H9 (cell line): ENCODE measurements at regions not wholly inside any gene's neighbourhood (a gene's known extent, or its start where the extent isn't known, plus 50 kb on each side); places are given as distances from the start of the nearest gene placed in this dataset.

Experiments
- DNase-seq: peaks from one replicate; pipeline ENCODE4 v3.0.0-alpha.2; 2017
- H2AFZ ChIP-seq: one replicate; pipeline ENCODE4 v1.6.1; 2013; ENCODE audit warnings: mild to moderate bottlenecking, low read length, control low read depth, moderate library complexity
- H2AK5ac ChIP-seq: 2 replicates; pipeline ENCODE4 v1.6.1; 2013; ENCODE audit warnings: low read length, control low read depth, mixed read lengths; ENCODE audit not compliant: insufficient read length
- H2BK120ac ChIP-seq: one replicate; pipeline ENCODE4 v1.6.1; 2013; ENCODE audit warnings: low read depth, mild to moderate bottlenecking, low read length, control low read depth, inconsistent platforms; ENCODE audit not compliant: poor library complexity, severe bottlenecking
- H2BK12ac ChIP-seq: 2 replicates; pipeline ENCODE4 v1.6.1; 2013; ENCODE audit warnings: low read length, control low read depth, mixed read lengths, low read depth; ENCODE audit not compliant: insufficient read length
- H2BK15ac ChIP-seq: 2 replicates; pipeline ENCODE4 v1.6.1; 2013; ENCODE audit warnings: low read depth, low read length, control low read depth
- H2BK20ac ChIP-seq: one replicate; pipeline ENCODE4 v1.6.1; 2013; ENCODE audit warnings: low read depth, mild to moderate bottlenecking, low read length, control low read depth, inconsistent platforms; ENCODE audit not compliant: poor library complexity, severe bottlenecking
- H2BK5ac ChIP-seq: 2 replicates; pipeline ENCODE4 v1.6.1; 2013; ENCODE audit warnings: low read length, control low read depth, mixed read lengths; ENCODE audit not compliant: insufficient read length
- H3K14ac ChIP-seq: 2 replicates; pipeline ENCODE4 v1.6.1; 2013; ENCODE audit warnings: low read length, control low read depth; ENCODE audit not compliant: insufficient read depth
- H3K18ac ChIP-seq: 2 replicates; pipeline ENCODE4 v1.6.1; 2013; ENCODE audit warnings: low read depth, mild to moderate bottlenecking, mixed read lengths, low read length, control low read depth; ENCODE audit not compliant: insufficient read length
- H3K23ac ChIP-seq: 2 replicates; pipeline ENCODE4 v1.6.1; 2013; ENCODE audit warnings: low read length, control low read depth, mixed read lengths, low read depth; ENCODE audit not compliant: insufficient read length
- H3K23me2 ChIP-seq: 2 replicates; pipeline ENCODE4 v1.6.1; 2013; ENCODE audit warnings: low read depth, mild to moderate bottlenecking, mixed read lengths, low read length, control low read depth; ENCODE audit not compliant: insufficient read length, poor library complexity, severe bottlenecking
- H3K27ac ChIP-seq: 2 replicates; pipeline ENCODE4 v1.5.1; 2013; ENCODE audit warnings: low read length, control low read depth, mixed read lengths, low read depth; ENCODE audit not compliant: insufficient read length
- H3K27me3 ChIP-seq: 2 replicates; pipeline ENCODE4 v1.6.1; 2013; ENCODE audit warnings: low read length, control low read depth, inconsistent platforms; ENCODE audit not compliant: insufficient read depth
- H3K4ac ChIP-seq: 2 replicates; pipeline ENCODE4 v1.6.1; 2013; ENCODE audit warnings: low read depth, mild to moderate bottlenecking, control low read depth, inconsistent platforms, low read length, moderate library complexity
- H3K4me1 ChIP-seq: 2 replicates; pipeline ENCODE4 v1.6.1; 2013; ENCODE audit warnings: low read length, control low read depth, inconsistent platforms; ENCODE audit not compliant: insufficient read depth
- H3K4me2 ChIP-seq: 2 replicates; pipeline ENCODE4 v1.6.1; 2013; ENCODE audit warnings: low read length, control low read depth, mixed read lengths; ENCODE audit not compliant: insufficient read length, insufficient read depth
- H3K56ac ChIP-seq: 2 replicates; pipeline ENCODE4 v1.6.1; 2013; ENCODE audit warnings: low read depth, mild to moderate bottlenecking, mixed read lengths, low read length, control low read depth; ENCODE audit not compliant: insufficient read length
- H3K79me1 ChIP-seq: 2 replicates; pipeline ENCODE4 v1.6.1; 2013; ENCODE audit warnings: low read depth, mild to moderate bottlenecking, moderate library complexity, low read length, control low read depth, inconsistent platforms; ENCODE audit not compliant: insufficient read depth, poor library complexity, severe bottlenecking
- H3K79me2 ChIP-seq: 2 replicates; pipeline ENCODE4 v1.6.1; 2013; ENCODE audit warnings: low read length, control low read depth, inconsistent platforms; ENCODE audit not compliant: insufficient read depth
- H3K9ac ChIP-seq: 2 replicates; pipeline ENCODE4 v1.6.1; 2013; ENCODE audit warnings: low read length, control low read depth, mixed read lengths; ENCODE audit not compliant: insufficient read length; ENCODE audit errors: extremely low read depth
- H3K9me3 ChIP-seq: one replicate; pipeline ENCODE4 v1.6.1; 2013; ENCODE audit warnings: low read depth, low read length, inconsistent platforms; ENCODE audit not compliant: control insufficient read depth
- H3T11ph ChIP-seq: one replicate; pipeline ENCODE4 v1.6.1; 2013; ENCODE audit warnings: mild to moderate bottlenecking, low read length, control low read depth, inconsistent platforms
- H4K20me1 ChIP-seq: one replicate; pipeline ENCODE4 v1.6.1; 2013; ENCODE audit not compliant: control insufficient read depth, insufficient read length, insufficient read depth
- H4K5ac ChIP-seq: 2 replicates; pipeline ENCODE4 v1.6.1; 2013; ENCODE audit warnings: low read depth, mild to moderate bottlenecking, mixed read lengths, low read length, control low read depth; ENCODE audit not compliant: insufficient read length
- H4K8ac ChIP-seq: replicated peaks from 2 replicates; pipeline ENCODE4 v1.6.1; 2013; ENCODE audit warnings: low read length, control low read depth, mixed read lengths, low read depth; ENCODE audit not compliant: insufficient read length
- H4K91ac ChIP-seq: 2 replicates; pipeline ENCODE4 v1.6.1; 2013; ENCODE audit warnings: low read depth, mild to moderate bottlenecking, moderate library complexity, mixed read lengths, low read length, control low read depth; ENCODE audit not compliant: insufficient read length
- H3K27ac Mint-ChIP-seq, 3 experiments: 2 replicates in 2 of 3; 3 replicates in 1 of 3; pipeline ENCODE4 v1.8.0; 2020 to 2021; ENCODE audit warnings: mixed read lengths in 3 of 3, mild to moderate bottlenecking in 1 of 3, moderate library complexity in 1 of 3
- H3K27me3 Mint-ChIP-seq: 2 replicates; pipeline ENCODE4 v1.8.0; 2021; ENCODE audit warnings: low read depth, mild to moderate bottlenecking, moderate library complexity, mixed read lengths
- H3K36me3 Mint-ChIP-seq, 3 experiments: 2 replicates in 2 of 3; 3 replicates in 1 of 3; pipeline ENCODE4 v1.8.0; 2020 to 2021; ENCODE audit warnings: low read depth in 3 of 3, mixed read lengths in 3 of 3; ENCODE audit not compliant: insufficient read depth in 1 of 3
- H3K4me1 Mint-ChIP-seq, 2 experiments: 2 replicates each; pipeline ENCODE4 v1.8.0; 2020; ENCODE audit warnings: mixed read lengths in 2 of 2
- H3K4me3 Mint-ChIP-seq, 2 experiments: 2 replicates in 1 of 2; 3 replicates in 1 of 2; pipeline ENCODE4 v1.8.0; 2020 to 2021; ENCODE audit warnings: mild to moderate bottlenecking in 2 of 2, mixed read lengths in 2 of 2, moderate library complexity in 1 of 2
- H3K9me3 Mint-ChIP-seq, 2 experiments: 2 replicates in 1 of 2; 3 replicates in 1 of 2; pipeline ENCODE4 v1.8.0; 2020; ENCODE audit warnings: mild to moderate bottlenecking in 2 of 2, mixed read lengths in 2 of 2, moderate library complexity in 1 of 2
- CTCF ChIP-seq: fragments of 200-600 bp; sonication (generic); conservative IDR thresholded peaks from 3 replicates; pipeline ENCODE4 v1.8.0; 2021; ENCODE audit warnings: antibody characterized with exemption, mild to moderate bottlenecking
- WGBS: extraction: QIAGEN DNeasy Blood & Tissue Kit; methylation state at CpG from one replicate; pipeline ENCODE4 v1.1.7; 2013; ENCODE audit warnings: missing lambda C conversion rate, low lambda C conversion rate, mixed read lengths; ENCODE audit not compliant: insufficient read length; ENCODE audit errors: extremely low coverage; 5-methylcytosine and 5-hydroxymethylcytosine counted together

GRCh38 chr9:25556540-25556939, 121.7 kb downstream of the TUSC1 start:
- Histone ChIP-seq H2BK5ac (no peak overlapping the region), H3K4ac (no peak overlapping the region), H3K23ac (no peak overlapping the region), H4K5ac (no peak overlapping the region), H3K27ac (no peak overlapping the region), H3K79me1 (no peaks in the 10 kb centered on the region), H2BK15ac (no peak overlapping the region), H2BK120ac (no peak overlapping the region), H2BK20ac (no peak overlapping the region), H3K4me2 (no peak overlapping the region), H3K9ac (no peak overlapping the region), H3T11ph (no peak overlapping the region), H3K56ac (no peak overlapping the region), H4K8ac (no peak overlapping the region), H3K23me2 (no peaks in the 10 kb centered on the region), H4K91ac (no peak overlapping the region), H3K14ac (no peak overlapping the region), H3K79me2 (no peaks in the 10 kb centered on the region), H3K18ac (no peak overlapping the region), H4K20me1 (no peaks in the 10 kb centered on the region), H3K4me1 (no peaks in the 10 kb centered on the region), H2AK5ac (no peak overlapping the region), H3K9me3 (no peaks in the 10 kb centered on the region), H3K27me3 (no peaks in the 10 kb centered on the region), H2BK12ac (no peak overlapping the region), H2AFZ (no peak overlapping the region)
- DNase-seq: no peak
- Mint-ChIP-seq H3K27ac (no peak overlapping the region), H3K4me3 (no peak overlapping the region), H3K9me3 (no peaks in the 10 kb centered on the region), H3K36me3 (no peaks in the 10 kb centered on the region; a peak in 1 of 7 replicates), H3K4me1 (peaks cover 2 to 3% of the 10 kb centered on the region in 2 experiments; a peak in 2 of 4 replicates), H3K27me3 (no peaks in the 10 kb centered on the region)
- no peak for TF ChIP-seq CTCF
- no CpG with 5 or more reads among the region's 1 CpG for WGBS
